Activated T-cell treated with anti-CD3 and anti-CD28 coated beads for 48 hours (primary cell): ENCODE measurements at regions not wholly inside any gene's neighbourhood (a gene's known extent, or its start where the extent isn't known, plus 50 kb on each side); places are given as distances from the start of the nearest gene placed in this dataset.
"Not testable (repeated sequence)": the region's sequence is repeated elsewhere in the genome, so short reads cannot be mapped to it uniquely, and the experiment has no call there.

ENCODE experiments used
- DNase-seq: peaks from one replicate; pipeline ENCODE4 v3.0.0-alpha.2; 2020; ENCODE audit warnings: low read depth

- DNase-seq = no peak
Observed at GRCh38 chr3:98702166-98702565, 61.0 kb upstream of the ST3GAL6 start.

- no peak for DNase-seq
Observed at GRCh38 chr3:98705212-98705611, 57.9 kb upstream of the ST3GAL6 start.

- no peak for DNase-seq
Observed at GRCh38 chr3:98705694-98706093, 57.4 kb upstream of the ST3GAL6 start.

GRCh38 chr3:98708681-98709080 lies 54.5 kb upstream of the ST3GAL6 start:
- not testable (repeated sequence) for DNase-seq

GRCh38 chr3:98709441-98709840 lies 53.7 kb upstream of the ST3GAL6 start:
- DNase-seq = no peak

- no peak for DNase-seq
Observed at GRCh38 chr3:98710067-98710659, 53.0 kb upstream of the ST3GAL6 start.

- no peak for DNase-seq
Observed at GRCh38 chr3:98711426-98711825, 51.7 kb upstream of the ST3GAL6 start.

- no peak for DNase-seq
Observed at GRCh38 chr3:98712726-98713125, 50.4 kb upstream of the ST3GAL6 start.

GRCh38 chr3:98713332-98713731 lies 49.8 kb upstream of the ST3GAL6 start:
- DNase-seq = not testable (repeated sequence)
